Mucosa of gallbladder (tissue), 1 donor: ENCODE measurements at regions not wholly inside any gene's neighbourhood (a gene's known extent, or its start where the extent isn't known, plus 50 kb on each side); places are given as distances from the start of the nearest gene placed in this dataset.

Experiments
- DNase-seq: peaks from one replicate; pipeline ENCODE4 v3.0.0-alpha.2; 2020; ENCODE audit warnings: low spot score
- donor health status: DM: no; HTN: no; CAD: no.

DNA sequence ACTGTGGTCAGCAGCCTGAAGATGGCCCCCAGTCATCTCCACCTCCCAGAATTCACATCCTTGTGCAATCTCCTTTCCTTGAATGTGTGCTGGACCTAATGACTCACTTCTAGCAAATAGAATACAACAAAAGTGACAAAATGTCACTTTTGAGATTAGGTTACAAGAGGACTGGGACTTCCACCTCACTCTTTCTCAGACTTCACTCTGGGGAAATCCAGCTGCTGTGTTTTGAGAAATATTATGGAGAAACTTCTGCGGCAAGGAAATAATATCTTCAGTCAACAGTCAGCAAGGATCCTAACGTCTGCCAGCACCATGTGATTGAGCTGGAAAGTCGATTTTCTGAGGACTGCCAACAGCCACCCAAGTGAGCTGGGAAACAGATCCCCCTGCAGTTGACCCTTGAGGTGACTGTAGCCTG, 70.5 kb upstream of the GADD45A start:
- no peak for DNase-seq

DNA sequence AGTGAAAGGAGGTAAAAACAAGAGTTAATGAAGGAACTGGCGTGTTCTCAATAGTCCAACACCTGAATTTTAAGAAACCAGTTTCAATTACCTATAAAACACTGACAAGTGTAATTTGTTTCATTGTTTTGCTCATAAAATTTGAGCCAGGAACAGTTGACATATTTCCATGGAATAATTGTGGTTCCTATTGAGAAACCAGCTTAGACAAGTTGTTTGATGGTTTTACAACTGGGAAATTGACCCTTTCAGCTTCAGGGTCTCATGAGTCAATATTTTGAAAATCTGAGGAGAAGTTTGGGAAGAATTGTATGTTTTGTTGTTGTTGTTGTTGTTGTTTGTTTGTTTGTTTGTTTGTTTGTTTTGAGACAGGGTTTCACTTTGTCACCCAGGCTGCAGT, 69.1 kb upstream of the GADD45A start:
- no peak for DNase-seq

DNA sequence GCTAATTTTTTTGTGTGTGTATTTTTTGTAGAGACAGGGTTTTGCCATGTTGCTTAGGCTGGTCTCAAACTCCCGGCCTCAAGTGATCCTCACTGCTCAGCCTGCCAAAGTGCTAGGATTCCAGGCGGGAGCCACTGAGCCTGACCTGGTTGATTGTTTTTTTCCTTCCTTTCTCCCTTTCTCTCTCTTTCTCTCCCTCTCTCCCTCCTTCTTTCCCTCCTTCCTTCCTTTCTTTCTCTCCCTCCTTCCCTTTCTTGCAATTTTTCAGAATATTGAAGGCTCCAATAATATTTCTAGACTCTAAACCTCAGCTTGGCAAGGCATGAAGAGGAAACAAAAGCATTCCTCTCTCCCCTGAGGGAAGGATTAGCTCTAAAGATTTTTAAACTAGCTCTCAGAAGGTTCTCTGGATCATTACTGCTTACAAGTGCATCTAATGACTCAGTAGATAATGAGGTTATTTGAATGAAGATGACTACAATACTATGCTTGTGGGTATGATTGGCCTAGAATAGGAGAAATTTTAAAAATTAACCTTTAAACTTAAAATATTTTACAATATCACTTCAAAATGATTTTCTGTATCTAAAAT, 68.5 kb upstream of the GADD45A start:
- no peak for DNase-seq

DNA sequence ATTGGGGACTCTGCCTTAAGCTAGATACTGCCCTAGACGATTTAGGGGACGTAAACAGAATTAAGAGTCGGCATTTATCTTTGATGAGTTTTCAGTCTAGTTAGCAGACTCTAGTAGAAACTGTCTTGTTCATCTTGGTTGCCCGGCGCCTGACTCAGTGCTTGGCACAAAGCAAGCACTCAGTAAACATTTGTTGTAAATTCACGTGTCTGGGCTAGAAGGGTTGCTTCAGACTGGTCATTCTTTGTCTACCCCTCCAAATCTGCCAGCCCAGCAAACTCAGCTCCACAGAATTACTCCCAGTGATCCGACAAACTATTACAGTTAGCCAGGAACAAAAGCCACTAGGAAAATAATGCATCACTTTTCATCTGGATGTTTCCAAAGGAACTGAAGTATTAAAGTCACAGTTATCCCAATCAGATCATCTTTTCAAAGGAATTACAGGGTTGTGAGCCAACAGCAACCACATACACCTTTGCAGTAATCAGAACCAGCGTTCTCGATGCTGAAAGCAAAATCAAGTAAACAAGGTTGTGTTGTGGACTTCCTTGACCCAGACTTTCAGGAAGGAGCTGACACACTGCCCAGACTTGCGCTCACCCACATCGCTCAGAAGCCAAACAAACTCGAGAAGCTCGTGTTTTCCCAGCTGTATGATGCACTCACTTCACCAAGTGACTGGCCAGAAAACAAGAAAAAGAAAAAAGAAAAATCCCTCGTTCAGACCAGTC, 66.5 kb upstream of the GADD45A start:
- peak; percentile 62 for DNase-seq

DNA sequence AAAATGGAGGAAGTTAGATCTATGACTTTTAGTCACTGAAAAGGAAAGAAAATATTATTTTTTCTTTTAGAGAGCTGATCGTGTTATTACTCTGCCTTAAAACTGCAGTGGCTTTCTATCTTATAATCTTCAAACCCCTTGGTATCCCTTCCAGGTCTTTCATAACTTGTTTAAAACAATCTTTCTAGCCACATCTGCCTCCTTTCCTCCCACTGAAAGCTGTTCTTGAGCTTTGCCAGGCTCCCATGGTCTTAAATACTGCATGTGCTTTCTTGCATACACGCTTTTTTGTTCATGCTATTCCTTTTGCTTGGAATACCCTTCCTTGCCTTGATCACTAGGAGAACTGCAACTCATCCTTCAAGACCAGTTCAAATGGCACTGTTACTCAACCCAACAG, 65.9 kb upstream of the GADD45A start:
- DNase-seq, result no peak

DNA sequence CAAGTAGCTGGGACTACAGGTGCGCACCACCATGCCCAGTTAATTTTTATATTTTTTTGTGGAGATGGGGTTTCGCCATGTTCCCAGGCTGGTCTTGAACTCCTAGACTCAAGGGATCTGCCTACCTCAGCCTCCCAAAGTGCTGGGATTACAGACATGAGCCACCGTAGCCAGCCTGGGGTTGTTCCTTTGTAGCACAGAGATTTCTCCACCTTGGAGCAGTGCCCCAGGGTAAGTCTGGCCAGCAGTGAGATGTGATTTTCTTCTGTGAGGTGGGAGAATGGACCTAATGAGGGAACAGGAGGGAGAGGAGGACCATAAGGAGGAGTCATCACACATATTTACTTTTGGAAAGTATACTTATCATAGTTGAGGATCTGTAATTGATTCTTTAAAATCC, 61.1 kb upstream of the GADD45A start:
- DNase-seq, result no peak

DNA sequence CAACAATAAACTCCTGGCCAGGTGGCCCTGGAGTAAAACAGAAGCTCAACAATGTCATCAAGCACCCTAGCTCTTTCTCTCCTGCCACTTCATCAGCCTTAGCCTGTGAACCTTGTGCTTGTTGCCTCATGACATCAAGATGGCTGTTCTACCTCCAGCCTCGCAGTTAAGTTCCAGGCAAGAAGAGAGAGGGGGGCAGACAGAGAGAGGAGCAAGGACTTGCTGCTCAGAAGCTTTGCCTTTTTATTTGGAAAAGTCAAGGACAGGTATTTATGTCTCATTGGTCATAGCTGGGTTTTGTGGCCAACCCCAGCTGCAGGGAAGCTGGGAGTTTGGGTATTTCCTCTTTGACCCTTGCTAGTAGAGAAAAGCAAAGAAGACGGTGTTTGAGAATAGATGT, 60.3 kb upstream of the GADD45A start:
- DNase-seq, result no peak

DNA sequence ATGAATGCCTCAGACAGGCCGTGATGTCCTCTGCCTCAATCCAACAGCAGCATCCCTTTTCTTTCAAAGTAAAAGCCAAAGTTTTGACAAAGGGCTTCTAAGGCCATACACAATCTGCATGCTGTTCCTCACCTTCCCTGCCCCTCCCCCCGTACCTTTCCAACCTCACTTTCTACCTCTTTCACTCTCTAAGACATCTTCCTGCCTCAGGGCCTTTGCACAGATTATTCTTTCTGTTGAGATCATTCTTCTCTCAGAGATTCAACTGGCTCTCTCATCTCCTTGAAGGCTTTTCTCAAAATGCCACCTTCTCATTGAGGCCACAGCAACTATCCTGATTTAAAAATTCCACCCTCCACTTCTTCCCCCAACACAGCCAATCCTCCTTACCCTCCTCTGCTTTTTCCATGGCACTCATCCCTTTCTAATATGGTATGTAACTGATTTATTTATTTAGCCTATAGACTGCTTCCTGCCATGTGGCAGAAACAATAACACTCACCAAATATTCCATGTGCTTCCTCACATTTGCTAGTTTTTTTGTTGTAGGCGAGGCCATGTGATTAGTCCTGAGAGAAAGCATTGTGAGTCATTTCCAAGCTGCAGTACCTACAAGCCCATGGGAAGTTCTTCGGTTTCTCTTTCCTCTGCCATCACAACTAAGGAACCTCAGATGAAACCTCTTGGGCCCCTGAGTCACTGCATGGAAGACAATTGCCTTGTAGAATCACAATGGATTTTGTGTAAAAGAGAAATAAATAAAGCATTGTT, 58.7 kb upstream of the GADD45A start:
- no peak for DNase-seq

DNA sequence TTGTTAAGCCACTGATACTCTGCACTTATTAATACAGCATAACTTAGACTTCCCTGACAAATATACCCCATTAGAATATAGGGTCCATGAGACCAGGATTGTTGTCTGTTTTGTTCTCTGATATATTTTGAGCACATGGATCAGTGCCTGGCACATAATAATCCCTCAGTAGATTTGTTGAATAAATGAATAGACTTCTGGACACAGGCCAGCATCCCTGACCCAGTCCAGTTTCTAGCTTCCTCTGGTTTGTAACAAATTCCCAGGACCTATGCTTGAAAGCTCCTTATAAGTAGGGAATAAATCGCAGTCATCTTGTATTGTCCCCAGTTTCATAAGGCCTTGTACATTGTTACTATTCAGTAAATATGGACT, 58.2 kb upstream of the GADD45A start:
- no peak for DNase-seq

DNA sequence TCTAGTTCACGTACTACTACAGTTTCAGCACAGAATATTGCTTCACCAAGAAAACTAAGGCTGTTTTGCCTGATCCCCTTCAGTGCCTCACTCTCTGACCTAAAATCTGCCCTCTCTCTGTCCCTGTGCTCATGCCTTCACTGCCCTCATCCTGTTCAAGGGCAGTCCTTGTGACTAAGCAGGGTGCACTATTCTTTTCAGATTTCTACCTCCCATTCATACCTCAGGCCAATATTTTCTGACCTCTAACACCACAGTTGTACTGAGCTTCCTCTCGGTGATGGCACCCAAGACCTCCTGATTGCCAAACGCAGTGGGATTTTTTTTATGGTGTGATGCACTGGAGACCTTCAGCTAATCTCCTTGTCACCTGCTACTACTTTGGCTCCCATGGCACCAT, 57.7 kb upstream of the GADD45A start:
- no peak for DNase-seq

DNA sequence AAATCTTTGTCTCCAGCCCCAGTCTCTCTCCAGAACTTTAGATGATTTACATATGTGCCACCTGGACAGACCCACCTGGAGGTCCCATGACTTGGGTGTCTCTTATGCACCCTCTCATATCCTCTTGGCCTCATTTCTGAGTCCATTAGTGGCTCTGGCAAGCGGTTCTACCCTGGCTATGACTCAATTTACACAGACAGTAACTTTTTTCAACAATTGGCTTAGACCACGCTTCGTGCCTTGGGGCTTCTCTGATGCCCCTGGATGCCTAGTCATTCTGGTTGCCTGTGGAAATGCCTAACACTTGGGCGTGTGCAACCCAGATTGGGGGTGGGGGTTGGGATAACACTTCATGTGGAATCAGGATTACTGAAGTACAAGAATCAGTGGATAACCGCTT, 57.1 kb upstream of the GADD45A start:
- DNase-seq, result no peak

DNA sequence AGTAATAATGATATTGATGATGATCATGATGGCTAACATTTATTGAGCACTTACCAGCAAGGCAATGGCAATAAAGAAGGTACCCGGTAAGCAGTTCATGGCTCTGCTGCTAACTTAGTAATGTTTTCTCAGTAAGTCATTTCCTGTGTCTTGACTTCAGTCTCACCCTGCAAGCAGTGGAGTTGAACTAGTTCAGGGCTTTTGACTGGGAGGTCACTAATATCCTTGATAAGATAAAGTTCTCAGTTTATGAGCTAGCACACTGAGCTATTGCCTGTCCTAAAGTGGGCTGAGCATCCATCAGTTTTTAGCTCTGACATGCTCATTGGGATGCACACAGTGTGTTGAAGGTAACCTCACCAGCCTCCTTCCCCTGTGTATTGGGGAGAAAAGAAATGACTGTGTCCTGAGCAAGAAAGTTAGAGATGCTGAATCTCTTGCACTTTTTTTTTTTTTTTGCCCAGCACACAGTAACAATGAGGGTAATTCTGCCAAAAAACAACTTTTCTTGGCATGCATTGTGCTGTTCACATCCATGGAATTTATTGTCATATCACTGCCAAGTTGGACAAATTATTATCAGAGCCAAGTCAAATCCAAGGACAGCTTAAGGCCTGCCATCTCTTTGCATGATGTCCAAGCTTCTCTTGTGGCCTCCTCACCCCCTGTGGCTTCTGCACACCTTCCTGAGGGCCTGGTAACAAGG, 55.5 kb upstream of the GADD45A start:
- DNase-seq, result no peak

DNA sequence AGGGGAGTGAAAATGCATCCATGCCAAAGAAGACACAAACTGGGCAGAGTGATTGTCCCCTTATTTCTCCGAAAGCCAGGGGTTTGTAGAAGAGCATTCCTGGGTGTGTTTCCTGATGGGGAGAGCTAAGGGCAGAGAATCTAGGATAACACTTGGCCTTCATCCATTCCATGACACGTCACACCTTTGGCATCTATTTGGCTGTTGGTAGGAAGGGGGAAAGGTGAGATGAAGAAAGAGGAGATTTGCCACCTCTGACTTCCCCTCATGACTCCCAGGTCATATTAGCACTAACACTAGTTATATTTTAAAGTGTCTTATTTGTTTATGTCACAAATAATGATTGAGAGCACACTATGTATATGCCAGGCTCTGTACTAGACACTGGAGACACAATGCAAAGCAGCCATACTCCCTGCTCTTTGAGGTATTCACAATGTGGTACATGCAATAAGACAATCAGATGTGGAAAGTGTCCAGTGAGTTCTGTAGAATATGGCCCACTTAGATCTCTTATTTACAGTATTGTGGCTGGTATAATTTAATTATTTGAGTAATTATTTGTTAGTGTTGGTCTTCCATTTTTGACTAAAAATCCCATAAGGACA, 54.5 kb upstream of the GADD45A start:
- no peak for DNase-seq

DNA sequence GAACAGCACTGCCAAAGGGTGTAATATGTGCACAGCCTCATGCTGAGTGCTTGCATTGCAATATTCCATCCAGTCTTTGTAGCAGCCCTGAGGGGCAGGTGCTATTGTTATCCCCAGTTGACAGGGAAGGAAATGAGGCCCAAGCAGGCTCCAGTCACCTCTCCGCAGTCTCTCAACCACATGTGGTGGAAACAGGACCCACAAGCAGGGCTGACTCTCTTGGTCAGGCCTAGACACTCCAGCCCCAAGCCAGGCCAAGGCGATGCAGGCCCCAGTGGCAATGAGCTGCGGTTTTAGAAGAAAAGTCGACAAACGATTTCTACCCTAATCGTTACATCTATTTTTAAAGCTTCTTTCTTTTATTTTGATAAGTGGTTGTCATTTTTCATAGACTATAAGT, 52.6 kb upstream of the GADD45A start:
- no peak for DNase-seq

DNA sequence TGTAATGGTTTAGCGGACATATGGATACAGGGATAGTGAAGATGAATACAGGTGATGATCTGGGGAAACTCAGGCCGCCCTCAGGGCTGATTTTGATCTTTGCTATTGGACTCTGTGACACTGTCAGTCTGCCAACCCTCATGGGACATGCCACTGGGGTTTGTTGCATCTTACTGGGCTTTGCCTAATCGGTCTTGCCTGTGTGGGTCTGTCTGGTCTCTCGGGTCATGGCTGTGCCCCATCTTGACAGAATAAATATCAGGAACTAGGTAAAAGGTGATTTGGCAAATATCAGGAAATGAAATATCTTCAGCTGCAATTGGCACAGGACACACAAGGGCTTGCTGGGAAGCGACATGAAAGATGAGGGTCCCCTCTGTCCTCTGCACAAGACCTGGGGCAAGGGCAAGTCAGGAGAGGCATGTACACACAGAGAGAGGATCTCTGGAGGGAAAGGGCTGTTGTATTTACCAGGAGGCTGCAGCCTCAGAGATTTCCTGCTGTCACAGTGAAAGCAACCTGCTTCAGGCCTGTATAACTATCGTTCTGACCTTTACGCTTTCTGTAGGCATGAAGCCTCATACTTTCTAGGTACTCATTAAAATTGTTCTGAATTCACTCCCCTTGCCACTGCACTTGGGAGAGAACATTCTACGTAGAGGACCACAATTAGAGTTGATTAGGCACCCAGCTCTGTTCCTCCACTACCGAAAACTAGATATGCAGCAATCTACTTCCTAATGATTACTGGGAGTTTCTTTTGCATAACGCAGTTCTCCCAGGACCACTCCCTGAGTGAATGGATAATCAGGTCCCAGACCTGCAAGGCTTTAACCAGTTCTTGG, 52.0 kb upstream of the GADD45A start:
- DNase-seq, result no peak

DNA sequence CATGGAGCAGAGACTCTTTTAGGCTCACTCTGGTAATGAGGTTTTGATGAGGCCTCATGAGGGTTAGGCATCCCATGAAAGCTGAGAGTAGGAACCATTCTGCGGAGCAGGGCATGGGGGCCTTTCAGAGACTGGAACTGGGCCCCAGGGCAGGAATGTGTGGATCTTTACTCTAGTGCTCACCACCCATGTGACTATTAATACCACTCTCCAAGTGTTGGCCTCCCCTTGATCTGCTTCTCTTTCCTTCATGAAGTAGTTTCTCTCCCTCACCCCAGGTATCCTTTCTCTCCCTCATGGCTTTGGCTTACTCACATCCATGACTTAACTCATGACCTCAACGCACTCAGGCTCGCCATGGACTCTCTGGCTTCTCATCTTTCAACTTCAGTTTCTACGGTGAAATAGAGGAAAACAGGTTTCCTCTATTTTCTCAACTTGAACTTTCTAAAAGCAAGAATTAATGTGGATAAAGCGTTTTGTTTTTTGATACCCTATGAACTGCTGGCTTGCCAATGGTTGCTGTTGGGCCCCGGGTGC, 50.5 kb upstream of the GADD45A start:
- no peak for DNase-seq

DNA sequence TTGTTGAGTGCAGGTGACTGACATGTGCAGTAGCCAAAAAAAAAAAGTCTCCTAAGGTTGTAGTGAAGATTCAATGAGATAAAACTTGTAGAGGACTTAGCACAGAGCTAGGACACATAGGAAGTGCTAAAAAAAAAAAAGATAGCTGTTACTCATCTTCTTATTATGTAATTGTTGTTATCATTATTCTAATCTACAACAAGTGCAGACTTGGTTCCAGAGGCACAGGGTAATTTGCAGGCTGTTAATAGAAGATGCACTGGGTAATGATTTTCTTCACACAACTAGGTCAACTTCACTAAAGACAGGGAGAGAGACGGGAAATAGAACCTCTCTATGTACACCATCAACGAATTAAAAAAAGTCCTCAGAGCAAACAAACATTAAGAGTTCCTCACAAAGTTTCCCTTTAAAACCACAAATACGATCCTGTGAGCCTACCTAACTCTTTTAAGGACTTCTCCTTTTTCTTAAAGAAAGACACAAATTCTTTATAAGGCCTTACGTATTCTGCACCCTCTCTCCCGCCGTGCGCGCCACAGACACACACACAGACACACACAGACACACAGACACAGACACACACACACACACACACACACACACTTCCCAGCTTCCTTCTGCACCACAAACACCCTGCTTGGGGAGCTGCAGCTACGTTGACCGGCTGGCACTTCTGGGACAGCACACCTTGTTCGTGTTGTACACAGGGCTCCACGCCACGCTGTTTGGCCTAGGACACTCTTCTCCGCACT, 49.8 kb upstream of the GADD45A start:
- no peak for DNase-seq
